ENCODE measurements at regions not wholly inside any gene's neighbourhood (a gene's known extent, or its start where the extent isn't known, plus 50 kb on each side); places are given as distances from the start of the nearest gene placed in this dataset.

- TF ChIP-seq USF1 (IDR thresholded peaks at IDR 0.05) (no peak), EP300 (IDR thresholded peaks at IDR 0.05; ENCODE audit: borderline replicate concordance) (no peak), ZBTB7A (IDR thresholded peaks at IDR 0.05; ENCODE audit: low read depth) (no peak), CEBPB (IDR thresholded peaks at IDR 0.05) (no peak), NFIC (IDR thresholded peaks at IDR 0.05) (no peak), TCF12 (IDR thresholded peaks at IDR 0.05; ENCODE audit: low read depth) (no peak), FOXM1 (IDR thresholded peaks at IDR 0.05; ENCODE audit: borderline replicate concordance, low read depth) (no peak), EGR1 (IDR thresholded peaks at IDR 0.05) (no peak), REST (IDR thresholded peaks at IDR 0.05; ENCODE audit: low read depth) (no peak), TAF1 (IDR thresholded peaks at IDR 0.05; ENCODE audit: low read depth) (no peak), TEAD4 (IDR thresholded peaks at IDR 0.05) (no peak), RAD21 (IDR thresholded peaks at IDR 0.05; ENCODE audit: low read depth) (no peak), MAX (IDR thresholded peaks at IDR 0.05) (no peak), CREB1 (IDR thresholded peaks at IDR 0.05; ENCODE audit: low read depth) (no peak), YY1 (IDR thresholded peaks at IDR 0.05; ENCODE audit: low read depth) (no peak)
These were observed 135.9 kb upstream of the ID2 start for GRCh38 chr2:8545695-8546611.

- TF ChIP-seq CREB1 (IDR thresholded peaks at IDR 0.05; ENCODE audit: low read depth): no peak
- TF ChIP-seq REST (IDR thresholded peaks at IDR 0.05; ENCODE audit: low read depth): no peak
- no peak for TF ChIP-seq EP300 (IDR thresholded peaks at IDR 0.05; ENCODE audit: borderline replicate concordance)
- TF ChIP-seq NFIC (IDR thresholded peaks at IDR 0.05): no peak
- TF ChIP-seq EGR1 (IDR thresholded peaks at IDR 0.05): no peak
- TF ChIP-seq USF1 (IDR thresholded peaks at IDR 0.05): no peak
- TF ChIP-seq MAX (IDR thresholded peaks at IDR 0.05): no peak
These were observed 135.1 kb upstream of the ID2 start for GRCh38 chr2:8546612-8547283.

- TF ChIP-seq NFIC (IDR thresholded peaks at IDR 0.05) (no peak), TAF1 (IDR thresholded peaks at IDR 0.05; ENCODE audit: low read depth) (no peak), TEAD4 (IDR thresholded peaks at IDR 0.05) (no peak), FOXM1 (IDR thresholded peaks at IDR 0.05; ENCODE audit: borderline replicate concordance, low read depth) (no peak), RAD21 (IDR thresholded peaks at IDR 0.05; ENCODE audit: low read depth) (no peak), ZBTB7A (IDR thresholded peaks at IDR 0.05; ENCODE audit: low read depth) (no peak), TCF12 (IDR thresholded peaks at IDR 0.05; ENCODE audit: low read depth) (no peak), CEBPB (IDR thresholded peaks at IDR 0.05) (no peak), EP300 (IDR thresholded peaks at IDR 0.05; ENCODE audit: borderline replicate concordance) (no peak), CREB1 (IDR thresholded peaks at IDR 0.05; ENCODE audit: low read depth) (no peak), MAX (IDR thresholded peaks at IDR 0.05) (no peak), REST (IDR thresholded peaks at IDR 0.05; ENCODE audit: low read depth) (no peak), USF1 (IDR thresholded peaks at IDR 0.05) (no peak), EGR1 (IDR thresholded peaks at IDR 0.05) (no peak), YY1 (IDR thresholded peaks at IDR 0.05; ENCODE audit: low read depth) (no peak)
These were observed 134.4 kb upstream of the ID2 start for GRCh38 chr2:8547284-8548064.
